Upper lobe of right lung (tissue), 1 donor: ENCODE measurements at regions not wholly inside any gene's neighbourhood (a gene's known extent, or its start where the extent isn't known, plus 50 kb on each side); places are given as distances from the start of the nearest gene placed in this dataset.

Experiments used
- ATAC-seq: fragments of 200-7000 bp; cut with Tn5 transposase; one replicate; pipeline ENCODE4 v1.9.1; 2020; ENCODE audit warnings: mild to moderate bottlenecking, moderate library complexity
- DNase-seq: peaks from one replicate; pipeline ENCODE4 v3.0.0-alpha.2; 2020
- H3K27ac ChIP-seq: fragments of 200-600 bp; one replicate; pipeline ENCODE4 v1.8.0; 2022
- H3K27me3 ChIP-seq: fragments of 200-600 bp; one replicate; pipeline ENCODE4 v1.8.0; 2022; ENCODE audit warnings: mild to moderate bottlenecking
- H3K36me3 ChIP-seq: fragments of 200-600 bp; one replicate; pipeline ENCODE4 v1.8.0; 2022
- H3K4me1 ChIP-seq: fragments of 200-600 bp; one replicate; pipeline ENCODE4 v1.8.0; 2022
- H3K4me3 ChIP-seq: fragments of 200-600 bp; one replicate; pipeline ENCODE4 v1.8.0; 2022; ENCODE audit warnings: mild to moderate bottlenecking
- H3K9me3 ChIP-seq: fragments of 200-600 bp; one replicate; pipeline ENCODE4 v1.8.0; 2022
- intact Hi-C: fragments of 100-400 bp; cut with DNase I; formaldehyde crosslinking; loops from one replicate; pipeline ENCODE4 v1.11.0; 2022
- TF ChIP-seq, protein P1 (sequence below): fragments of 200-600 bp; IDR thresholded peaks from one replicate; pipeline ENCODE4 v1.8.0; 2022; ENCODE audit warnings: antibody characterized with exemption
- donor health status: DM: no; HTN: yes; CAD: no; lungs with severe emphysema.

DNA sequence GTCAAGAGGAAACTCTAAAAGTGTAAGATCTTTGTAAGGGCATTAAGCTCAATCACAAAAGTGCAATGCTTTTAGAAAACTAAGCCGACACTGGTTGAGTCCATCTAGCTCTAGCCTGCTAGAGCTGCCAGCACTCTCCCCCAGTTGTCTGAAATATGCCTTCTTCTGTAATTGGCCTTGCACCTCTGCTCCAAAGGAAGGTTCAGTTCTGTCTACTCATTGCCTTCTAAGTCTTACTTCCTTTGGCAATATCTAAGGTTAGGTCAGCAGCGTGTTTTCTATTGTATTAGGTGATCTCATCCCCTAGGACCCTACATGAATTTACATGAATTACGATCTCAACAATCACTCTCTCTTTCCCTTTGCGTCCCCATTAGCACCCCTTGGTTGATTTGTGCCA, 378.6 kb downstream of the CBLN4 start:
- Histone ChIP-seq H3K9me3 (no peaks in the 10 kb centered on the region), H3K27ac (no peak overlapping the region), H3K36me3 (no peaks in the 10 kb centered on the region), H3K4me3 (no peak overlapping the region), H3K27me3 (no peaks in the 10 kb centered on the region), H3K4me1 (no peaks in the 10 kb centered on the region)
- ATAC-seq (no peak), DNase-seq (no peak)
- TF ChIP-seq, protein P1, sequence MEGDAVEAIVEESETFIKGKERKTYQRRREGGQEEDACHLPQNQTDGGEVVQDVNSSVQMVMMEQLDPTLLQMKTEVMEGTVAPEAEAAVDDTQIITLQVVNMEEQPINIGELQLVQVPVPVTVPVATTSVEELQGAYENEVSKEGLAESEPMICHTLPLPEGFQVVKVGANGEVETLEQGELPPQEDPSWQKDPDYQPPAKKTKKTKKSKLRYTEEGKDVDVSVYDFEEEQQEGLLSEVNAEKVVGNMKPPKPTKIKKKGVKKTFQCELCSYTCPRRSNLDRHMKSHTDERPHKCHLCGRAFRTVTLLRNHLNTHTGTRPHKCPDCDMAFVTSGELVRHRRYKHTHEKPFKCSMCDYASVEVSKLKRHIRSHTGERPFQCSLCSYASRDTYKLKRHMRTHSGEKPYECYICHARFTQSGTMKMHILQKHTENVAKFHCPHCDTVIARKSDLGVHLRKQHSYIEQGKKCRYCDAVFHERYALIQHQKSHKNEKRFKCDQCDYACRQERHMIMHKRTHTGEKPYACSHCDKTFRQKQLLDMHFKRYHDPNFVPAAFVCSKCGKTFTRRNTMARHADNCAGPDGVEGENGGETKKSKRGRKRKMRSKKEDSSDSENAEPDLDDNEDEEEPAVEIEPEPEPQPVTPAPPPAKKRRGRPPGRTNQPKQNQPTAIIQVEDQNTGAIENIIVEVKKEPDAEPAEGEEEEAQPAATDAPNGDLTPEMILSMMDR, result no peak
- intact Hi-C loops, result no loop called here

DNA sequence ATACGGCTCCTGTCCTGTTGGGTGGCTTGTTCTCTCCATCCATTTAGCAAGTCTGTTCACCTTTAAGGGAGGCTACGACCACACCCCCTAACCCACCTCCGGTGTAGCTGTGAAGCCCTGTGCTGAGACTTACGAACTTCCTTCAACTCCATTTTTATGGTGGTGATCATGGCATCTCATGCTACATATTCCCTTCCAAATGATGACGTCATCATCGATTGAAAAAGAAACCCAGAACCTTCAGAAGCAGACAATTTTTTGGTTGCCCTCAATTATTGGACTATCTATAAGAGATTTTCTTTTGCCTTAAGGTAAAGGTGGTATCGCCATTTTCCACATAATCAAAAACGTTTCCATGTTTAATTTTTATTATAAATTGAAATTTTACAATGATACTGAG, 389.0 kb downstream of the CBLN4 start:
- intact Hi-C loops, result no loop called here
- TF ChIP-seq, protein P1, result no peak

DNA sequence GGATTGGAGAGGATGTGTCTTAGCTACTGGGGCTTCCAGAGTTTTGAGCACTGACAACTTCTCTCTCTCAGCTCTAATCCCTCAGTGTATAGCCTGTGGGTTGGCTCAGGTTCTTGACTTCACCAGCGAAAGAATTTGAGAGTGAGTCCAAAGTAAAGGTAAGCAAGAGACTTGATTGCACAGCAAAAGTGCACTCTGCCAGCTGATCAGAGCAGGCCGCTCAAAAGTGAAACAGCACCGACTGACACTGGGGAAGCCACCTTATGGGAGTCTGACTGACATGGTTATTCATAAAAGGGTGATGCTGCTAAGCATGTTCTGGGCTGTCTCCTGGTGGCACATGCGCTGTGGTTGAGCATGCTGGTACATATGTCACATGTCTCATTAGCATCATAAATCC, 389.5 kb downstream of the CBLN4 start:
- intact Hi-C loops, result no loop called here
- DNase-seq (no peak), ATAC-seq (peak; percentile 32)
- Histone ChIP-seq H3K36me3 (no peaks in the 10 kb centered on the region), H3K4me3 (no peak overlapping the region), H3K9me3 (no peaks in the 10 kb centered on the region), H3K27ac (no peak overlapping the region), H3K4me1 (no peaks in the 10 kb centered on the region), H3K27me3 (no peaks in the 10 kb centered on the region)
- TF ChIP-seq, protein P1, result no peak

More for the DNA sequence above, 389.0 kb downstream of the CBLN4 start:
- H3K4me1 ChIP-seq, result no peaks in the 10 kb centered on the region
- ATAC-seq (no peak), DNase-seq (no peak)
- no peaks in the 10 kb centered on the region for H3K36me3 ChIP-seq
- no peaks in the 10 kb centered on the region for H3K27me3 ChIP-seq
- no peak overlapping the region for H3K27ac ChIP-seq
- no peaks in the 10 kb centered on the region for H3K9me3 ChIP-seq
- H3K4me3 ChIP-seq, result no peak overlapping the region

DNA sequence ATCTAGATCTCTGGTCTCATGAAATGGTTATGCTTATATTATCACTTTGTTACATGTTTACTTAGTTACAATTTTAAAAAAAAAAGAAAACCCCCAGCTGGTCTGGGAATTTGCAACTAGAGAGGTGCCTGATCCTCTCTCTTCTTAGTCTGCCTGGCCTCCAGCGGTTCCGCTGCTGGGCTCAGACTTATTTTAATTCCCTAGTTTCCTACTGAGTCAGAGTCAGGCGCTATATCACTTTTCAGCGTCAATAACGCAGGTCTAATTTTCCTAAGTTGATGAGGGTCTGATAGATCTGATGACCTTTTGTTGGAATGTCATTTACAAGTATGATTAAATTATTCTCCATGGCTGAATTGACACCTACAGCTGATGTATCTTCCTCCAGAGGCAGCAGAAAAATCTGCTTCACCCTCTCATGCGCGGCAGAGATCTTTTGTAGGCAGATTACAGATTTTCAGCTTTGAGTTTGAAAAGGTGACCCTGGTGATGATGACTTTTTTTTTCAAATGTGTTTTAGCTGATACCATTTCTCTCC, 391.0 kb downstream of the CBLN4 start:
- DNase-seq, result no peak
- Histone ChIP-seq H3K4me1 (no peaks in the 10 kb centered on the region), H3K27ac (no peak overlapping the region), H3K4me3 (no peak overlapping the region), H3K36me3 (no peaks in the 10 kb centered on the region), H3K27me3 (no peaks in the 10 kb centered on the region), H3K9me3 (no peaks in the 10 kb centered on the region)
- no peak for ATAC-seq
- TF ChIP-seq, protein P1, result no peak
- intact Hi-C loops, result no loop called here

DNA sequence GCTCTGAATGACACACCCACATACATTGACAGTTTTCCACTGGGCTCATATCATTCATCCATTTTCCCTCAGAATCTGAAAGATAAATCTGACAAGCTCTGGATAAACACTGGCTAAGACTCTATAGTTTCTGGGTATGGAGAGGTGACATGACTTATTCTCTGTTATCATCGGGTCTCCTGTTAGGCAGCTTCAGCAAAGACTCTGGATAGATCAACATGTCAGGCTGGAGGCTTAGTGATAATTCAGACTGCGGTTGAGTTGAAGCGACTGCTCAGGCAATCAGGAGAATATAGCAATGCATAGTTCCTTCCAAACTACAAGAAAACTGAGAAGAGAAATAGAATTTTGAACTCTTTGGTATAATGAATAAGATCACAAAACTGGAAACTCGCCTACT, 394.6 kb downstream of the CBLN4 start:
- Histone ChIP-seq H3K27me3 (no peaks in the 10 kb centered on the region), H3K27ac (no peak overlapping the region), H3K4me3 (no peak overlapping the region), H3K4me1 (no peaks in the 10 kb centered on the region), H3K36me3 (no peaks in the 10 kb centered on the region), H3K9me3 (no peaks in the 10 kb centered on the region)
- DNase-seq, result no peak
- no peak for ATAC-seq
- intact Hi-C loops, result no loop called here
- TF ChIP-seq, protein P1, result no peak

DNA sequence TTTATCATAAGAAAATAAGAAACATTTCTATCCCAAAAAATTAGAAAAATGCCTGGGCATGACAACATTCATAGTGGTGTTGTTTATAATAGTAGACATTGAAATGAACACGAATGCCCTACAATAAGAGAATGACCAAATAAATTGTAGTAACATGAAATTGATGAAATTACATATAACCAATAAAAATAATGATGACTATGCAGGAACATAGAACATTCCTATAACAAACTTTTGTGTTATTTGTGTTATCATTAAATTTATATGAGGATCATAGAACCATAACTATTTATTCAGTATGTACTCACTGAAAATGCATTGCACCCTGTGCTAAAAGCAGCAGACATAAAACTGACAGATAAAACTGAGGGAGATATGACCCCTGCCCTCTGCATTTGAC, 399.7 kb downstream of the CBLN4 start:
- H3K9me3 ChIP-seq, result no peaks in the 10 kb centered on the region
- TF ChIP-seq, protein P1, result no peak
- no peak overlapping the region for H3K27ac ChIP-seq
- H3K4me1 ChIP-seq, result no peaks in the 10 kb centered on the region
- DNase-seq, result no peak
- no peak for ATAC-seq
- intact Hi-C loops, result no loop called here
- no peak overlapping the region for H3K4me3 ChIP-seq
- no peaks in the 10 kb centered on the region for H3K27me3 ChIP-seq
- no peaks in the 10 kb centered on the region for H3K36me3 ChIP-seq
